ENCODE measurements at regions not wholly inside any gene's neighbourhood (a gene's known extent, or its start where the extent isn't known, plus 50 kb on each side); places are given as distances from the start of the nearest gene placed in this dataset.

DNA sequence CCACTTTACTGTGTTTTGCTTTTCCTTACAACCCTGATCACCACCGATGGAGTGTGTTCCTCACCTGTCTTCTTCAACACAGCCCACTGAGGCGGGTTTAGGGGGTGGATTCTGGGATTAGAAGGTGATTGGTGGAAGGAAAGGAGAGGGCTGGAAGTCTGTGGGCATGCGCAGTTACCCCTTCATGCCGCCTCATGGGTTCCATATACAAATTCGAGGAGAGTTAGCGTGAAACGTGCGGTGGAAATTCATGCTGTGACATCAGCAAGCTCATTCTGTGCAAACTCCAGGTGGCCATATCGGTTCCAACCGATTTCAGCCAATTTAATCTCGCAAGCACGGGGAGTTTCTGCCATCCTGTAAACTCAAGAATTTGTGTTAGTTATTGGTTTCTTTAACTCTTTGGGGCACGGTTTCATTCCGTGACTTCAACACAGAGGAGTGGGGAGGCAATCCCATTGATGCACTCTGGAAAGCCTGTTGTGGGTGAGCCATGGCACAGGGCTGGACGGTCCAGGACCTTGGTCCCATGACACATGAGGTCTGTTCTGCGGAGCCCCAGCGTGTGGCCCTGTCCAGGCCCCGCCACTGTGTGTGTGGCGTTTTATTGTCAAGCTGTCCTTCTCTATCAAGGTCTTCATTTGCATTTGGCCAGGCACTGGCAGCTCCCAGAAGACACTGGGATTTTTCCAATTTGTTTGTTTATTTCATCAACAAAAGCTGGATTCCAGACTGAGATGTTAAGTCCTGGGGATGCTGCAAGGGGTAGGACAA is 482.8 kb upstream of the SULF2 start:
- H3K4me3 ChIP-seq (ENCODE audit: low read length in 3 of 3) = no peak overlapping the region
- H3K27me3 ChIP-seq (ENCODE audit: control insufficient read depth, insufficient read depth, low read length) = no peaks in the 10 kb centered on the region
- H3K36me3 ChIP-seq (ENCODE audit: control insufficient read depth in 2 of 3, insufficient read depth in 3 of 3, low read length in 3 of 3) = no peaks in the 10 kb centered on the region
- H3K9me3 ChIP-seq (ENCODE audit: control insufficient read depth in 2 of 3, insufficient read depth in 1 of 3, low read length in 3 of 3) = no peaks in the 10 kb centered on the region
- no peak overlapping the region for H3K9ac ChIP-seq (ENCODE audit: low read length in 3 of 3)
- no peak for FAIRE-seq
- peak in 1 of 5 donors; percentile 16 for DNase-seq
- intact Hi-C loops (cut with DNase I) = no loop called here
- H3K4me1 ChIP-seq (ENCODE audit: control insufficient read depth in 2 of 3, insufficient read depth in 2 of 3, low read depth in 1 of 3, low read length in 3 of 3) = peaks cover 0 to 2% (median 0%) of the 10 kb centered on the region in 3 donors
- no peak overlapping the region for H3K27ac ChIP-seq (ENCODE audit: low read depth in 2 of 2, low read length in 2 of 2)
- TF ChIP-seq, protein P1, sequence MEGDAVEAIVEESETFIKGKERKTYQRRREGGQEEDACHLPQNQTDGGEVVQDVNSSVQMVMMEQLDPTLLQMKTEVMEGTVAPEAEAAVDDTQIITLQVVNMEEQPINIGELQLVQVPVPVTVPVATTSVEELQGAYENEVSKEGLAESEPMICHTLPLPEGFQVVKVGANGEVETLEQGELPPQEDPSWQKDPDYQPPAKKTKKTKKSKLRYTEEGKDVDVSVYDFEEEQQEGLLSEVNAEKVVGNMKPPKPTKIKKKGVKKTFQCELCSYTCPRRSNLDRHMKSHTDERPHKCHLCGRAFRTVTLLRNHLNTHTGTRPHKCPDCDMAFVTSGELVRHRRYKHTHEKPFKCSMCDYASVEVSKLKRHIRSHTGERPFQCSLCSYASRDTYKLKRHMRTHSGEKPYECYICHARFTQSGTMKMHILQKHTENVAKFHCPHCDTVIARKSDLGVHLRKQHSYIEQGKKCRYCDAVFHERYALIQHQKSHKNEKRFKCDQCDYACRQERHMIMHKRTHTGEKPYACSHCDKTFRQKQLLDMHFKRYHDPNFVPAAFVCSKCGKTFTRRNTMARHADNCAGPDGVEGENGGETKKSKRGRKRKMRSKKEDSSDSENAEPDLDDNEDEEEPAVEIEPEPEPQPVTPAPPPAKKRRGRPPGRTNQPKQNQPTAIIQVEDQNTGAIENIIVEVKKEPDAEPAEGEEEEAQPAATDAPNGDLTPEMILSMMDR (IDR thresholded peaks at IDR 0.05; ENCODE audit: borderline replicate concordance, extremely low read depth, insufficient read depth) = no peak

DNA sequence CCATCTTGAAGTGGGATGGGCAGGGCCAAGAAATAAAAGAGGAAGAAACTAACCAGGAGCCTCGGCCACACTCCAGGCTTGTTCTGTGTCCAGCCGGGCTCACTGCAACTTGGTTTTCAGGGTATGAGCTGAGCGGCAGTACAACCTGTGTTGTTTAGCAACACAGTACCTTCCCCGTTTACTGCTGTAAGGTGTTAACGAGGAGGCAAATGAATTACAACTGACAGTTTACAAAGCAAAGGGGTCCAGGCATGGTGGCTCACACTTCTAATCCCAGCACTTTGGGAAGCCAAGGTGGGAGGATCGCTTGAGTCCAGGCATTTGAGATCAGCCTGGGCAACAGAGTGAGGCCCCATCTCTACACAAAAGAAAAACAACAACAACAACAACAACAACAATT is 481.3 kb upstream of the SULF2 start:
- H3K9ac ChIP-seq (ENCODE audit: low read length in 3 of 3) = no peak overlapping the region
- FAIRE-seq (no peak), DNase-seq (peak in 1 of 5 donors; percentile 6)
- H3K4me1 ChIP-seq (ENCODE audit: control insufficient read depth in 2 of 3, insufficient read depth in 2 of 3, low read depth in 1 of 3, low read length in 3 of 3) = peaks cover 0 to 2% (median 0%) of the 10 kb centered on the region in 3 donors
- TF ChIP-seq, protein P1 (IDR thresholded peaks at IDR 0.05; ENCODE audit: borderline replicate concordance, extremely low read depth, insufficient read depth) = no peak
- no peak overlapping the region for H3K27ac ChIP-seq (ENCODE audit: low read depth in 2 of 2, low read length in 2 of 2)
- H3K27me3 ChIP-seq (ENCODE audit: control insufficient read depth, insufficient read depth, low read length) = no peaks in the 10 kb centered on the region
- H3K36me3 ChIP-seq (ENCODE audit: control insufficient read depth in 2 of 3, insufficient read depth in 3 of 3, low read length in 3 of 3) = no peaks in the 10 kb centered on the region
- no peaks in the 10 kb centered on the region for H3K9me3 ChIP-seq (ENCODE audit: control insufficient read depth in 2 of 3, insufficient read depth in 1 of 3, low read length in 3 of 3)
- intact Hi-C loops (cut with DNase I) = no loop called here
- H3K4me3 ChIP-seq (ENCODE audit: low read length in 3 of 3) = no peak overlapping the region

DNA sequence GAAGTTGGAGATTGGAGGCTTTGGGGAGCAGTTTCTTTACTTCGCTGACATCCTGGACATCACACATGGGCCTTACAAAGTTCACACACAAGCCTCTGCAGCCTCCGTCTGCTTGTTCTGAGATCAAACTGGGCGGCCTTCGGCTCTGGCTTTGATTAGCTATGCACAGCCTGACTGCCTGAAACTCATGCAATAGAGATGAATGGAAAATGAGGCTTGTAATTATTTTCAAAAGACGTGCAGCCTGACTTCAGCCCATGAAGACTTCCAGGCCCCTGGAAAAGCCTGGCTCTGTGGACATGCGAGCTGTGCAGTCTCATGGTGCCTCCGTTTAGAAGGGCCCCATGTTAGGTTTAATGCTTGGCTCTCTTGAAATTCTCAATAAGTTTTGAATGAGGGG is 480.5 kb upstream of the SULF2 start:
- Histone ChIP-seq H3K9me3 (ENCODE audit: control insufficient read depth in 2 of 3, insufficient read depth in 1 of 3, low read length in 3 of 3) (no peaks in the 10 kb centered on the region), H3K9ac (ENCODE audit: low read length in 3 of 3) (no peak overlapping the region), H3K27ac (ENCODE audit: low read depth in 2 of 2, low read length in 2 of 2) (no peak overlapping the region), H3K36me3 (ENCODE audit: control insufficient read depth in 2 of 3, insufficient read depth in 3 of 3, low read length in 3 of 3) (no peaks in the 10 kb centered on the region), H3K27me3 (ENCODE audit: control insufficient read depth, insufficient read depth, low read length) (no peaks in the 10 kb centered on the region), H3K4me1 (ENCODE audit: control insufficient read depth in 2 of 3, insufficient read depth in 2 of 3, low read depth in 1 of 3, low read length in 3 of 3) (peaks cover 0 to 2% (median 0%) of the 10 kb centered on the region in 3 donors), H3K4me3 (ENCODE audit: low read length in 3 of 3) (no peak overlapping the region)
- FAIRE-seq = no peak
- intact Hi-C loops (cut with DNase I) = no loop called here
- TF ChIP-seq, protein P1 (IDR thresholded peaks at IDR 0.05; ENCODE audit: borderline replicate concordance, extremely low read depth, insufficient read depth) = no peak
- DNase-seq = peak in 1 of 5 donors; percentile 18
